Activated CD8-positive, alpha-beta memory T cell treated with anti-CD3 and anti-CD28 coated beads, Interleukin-2, amount 10 ng/mL, durations not matched to agents 7 days and 5 days (primary cell): ENCODE measurements at regions not wholly inside any gene's neighbourhood (a gene's known extent, or its start where the extent isn't known, plus 50 kb on each side); places are given as distances from the start of the nearest gene placed in this dataset.

ENCODE experiments used
- ATAC-seq: fragments of 150-1000 bp; cut with Tn5 transposase; one replicate; pipeline ENCODE4 v1.10.0; 2021; ENCODE audit warnings: moderate library complexity
- CTCF ChIA-PET: fragments of 350-600 bp; sonication (Branson Sonifier 250); formaldehyde crosslinking; loops from one replicate; lab custom pipeline; 2021; ENCODE audit warnings: antibody characterized with exemption; lab: Charles Lee
- DNase-seq: peaks from one replicate; pipeline ENCODE4 v3.0.0-alpha.2; 2020
- H3K27ac Mint-ChIP-seq: one replicate; pipeline ENCODE4 v1.8.0; 2021; ENCODE audit warnings: mild to moderate bottlenecking, mixed read lengths
- H3K27me3 Mint-ChIP-seq: one replicate; pipeline ENCODE4 v1.8.0; 2021; ENCODE audit warnings: mixed read lengths
- H3K36me3 Mint-ChIP-seq: one replicate; pipeline ENCODE4 v1.8.0; 2021; ENCODE audit warnings: mild to moderate bottlenecking, mixed read lengths
- H3K4me1 Mint-ChIP-seq: one replicate; pipeline ENCODE4 v1.8.0; 2021; ENCODE audit warnings: mixed read lengths
- H3K4me3 Mint-ChIP-seq: one replicate; pipeline ENCODE4 v1.8.0; 2021; ENCODE audit warnings: mild to moderate bottlenecking, moderate library complexity, mixed read lengths
- H3K9me3 Mint-ChIP-seq: one replicate; pipeline ENCODE4 v1.8.0; 2022; ENCODE audit warnings: low read depth, mixed read lengths

GRCh38 chr3:159131376-159131775 lies 329.5 kb downstream of the MFSD1 start:
- ATAC-seq (no peak), DNase-seq (no peak)
- Mint-ChIP-seq H3K27me3 (no peaks in the 10 kb centered on the region), H3K4me3 (no peak overlapping the region), H3K9me3 (no peaks in the 10 kb centered on the region), H3K36me3 (no peaks in the 10 kb centered on the region), H3K4me1 (no peaks in the 10 kb centered on the region), H3K27ac (no peak overlapping the region)
- CTCF ChIA-PET: no interaction called here

- ATAC-seq: no peak
Observed at GRCh38 chr3:159137949-159138348, 336.1 kb downstream of the MFSD1 start.

GRCh38 chr3:159139326-159139725 lies 337.5 kb downstream of the MFSD1 start:
- Mint-ChIP-seq H3K27ac (no peak overlapping the region), H3K27me3 (no peaks in the 10 kb centered on the region), H3K4me1 (no peaks in the 10 kb centered on the region), H3K9me3 (no peaks in the 10 kb centered on the region), H3K4me3 (no peak overlapping the region), H3K36me3 (no peaks in the 10 kb centered on the region)
- CTCF ChIA-PET: no interaction called here
- DNase-seq: no peak
- ATAC-seq: no peak

More at GRCh38 chr3:159137949-159138348, 336.1 kb downstream of the MFSD1 start:
- Mint-ChIP-seq H3K27me3 (no peaks in the 10 kb centered on the region), H3K4me3 (no peak overlapping the region), H3K36me3 (no peaks in the 10 kb centered on the region), H3K27ac (no peak overlapping the region), H3K9me3 (no peaks in the 10 kb centered on the region), H3K4me1 (no peaks in the 10 kb centered on the region)
- no peak for DNase-seq
- CTCF ChIA-PET: interaction anchor here (1.3 kb wide), 1 partner anchor 122 kb away, joined by 3 read pairs; no protein-coding TSS in a partner anchor

- Mint-ChIP-seq H3K4me3 (no peak overlapping the region), H3K9me3 (no peaks in the 10 kb centered on the region), H3K27me3 (no peaks in the 10 kb centered on the region), H3K27ac (no peak overlapping the region), H3K36me3 (no peaks in the 10 kb centered on the region), H3K4me1 (no peaks in the 10 kb centered on the region)
- DNase-seq (no peak), ATAC-seq (no peak)
- CTCF ChIA-PET: no interaction called here
Observed at GRCh38 chr3:159144472-159144871, 342.6 kb downstream of the MFSD1 start.

GRCh38 chr3:159144891-159145290 lies 343.0 kb downstream of the MFSD1 start:
- DNase-seq (no peak), ATAC-seq (no peak)
- Mint-ChIP-seq H3K27me3 (no peaks in the 10 kb centered on the region), H3K4me1 (no peaks in the 10 kb centered on the region), H3K36me3 (no peaks in the 10 kb centered on the region), H3K4me3 (no peak overlapping the region), H3K27ac (no peak overlapping the region), H3K9me3 (no peaks in the 10 kb centered on the region)
- CTCF ChIA-PET: no interaction called here

GRCh38 chr3:159146392-159146791 lies 344.5 kb downstream of the MFSD1 start:
- Mint-ChIP-seq H3K27ac (no peak overlapping the region), H3K36me3 (no peaks in the 10 kb centered on the region), H3K9me3 (no peaks in the 10 kb centered on the region), H3K4me3 (no peak overlapping the region), H3K27me3 (no peaks in the 10 kb centered on the region), H3K4me1 (no peaks in the 10 kb centered on the region)
- CTCF ChIA-PET: no interaction called here
- DNase-seq (no peak), ATAC-seq (no peak)

GRCh38 chr3:159146856-159147435 lies 345.1 kb downstream of the MFSD1 start:
- H3K36me3 Mint-ChIP-seq: no peaks in the 10 kb centered on the region
- H3K4me1 Mint-ChIP-seq: no peaks in the 10 kb centered on the region
- no peaks in the 10 kb centered on the region for H3K27me3 Mint-ChIP-seq
- no peak for ATAC-seq
- no peaks in the 10 kb centered on the region for H3K9me3 Mint-ChIP-seq
- H3K4me3 Mint-ChIP-seq: no peak overlapping the region
- no peak for DNase-seq
- no peak overlapping the region for H3K27ac Mint-ChIP-seq
- CTCF ChIA-PET: no interaction called here

- ATAC-seq (no peak), DNase-seq (no peak)
- no peak overlapping the region for H3K4me3 Mint-ChIP-seq
- no peaks in the 10 kb centered on the region for H3K27me3 Mint-ChIP-seq
- no peaks in the 10 kb centered on the region for H3K36me3 Mint-ChIP-seq
- CTCF ChIA-PET: no interaction called here
- H3K9me3 Mint-ChIP-seq: no peaks in the 10 kb centered on the region
- H3K4me1 Mint-ChIP-seq: no peaks in the 10 kb centered on the region
- H3K27ac Mint-ChIP-seq: no peak overlapping the region
Observed at GRCh38 chr3:159147813-159148212, 346.0 kb downstream of the MFSD1 start.

GRCh38 chr3:159148466-159148865 lies 346.6 kb downstream of the MFSD1 start:
- CTCF ChIA-PET: no interaction called here
- H3K4me3 Mint-ChIP-seq: no peak overlapping the region
- H3K27me3 Mint-ChIP-seq: no peaks in the 10 kb centered on the region
- no peaks in the 10 kb centered on the region for H3K36me3 Mint-ChIP-seq
- H3K27ac Mint-ChIP-seq: no peak overlapping the region
- no peak for DNase-seq
- H3K9me3 Mint-ChIP-seq: no peaks in the 10 kb centered on the region
- ATAC-seq: no peak
- H3K4me1 Mint-ChIP-seq: no peaks in the 10 kb centered on the region

- H3K4me3 Mint-ChIP-seq: no peak overlapping the region
- no peaks in the 10 kb centered on the region for H3K9me3 Mint-ChIP-seq
- DNase-seq (no peak), ATAC-seq (no peak)
- no peaks in the 10 kb centered on the region for H3K27me3 Mint-ChIP-seq
- no peaks in the 10 kb centered on the region for H3K4me1 Mint-ChIP-seq
- no peak overlapping the region for H3K27ac Mint-ChIP-seq
- CTCF ChIA-PET: no interaction called here
- no peaks in the 10 kb centered on the region for H3K36me3 Mint-ChIP-seq
Observed at GRCh38 chr3:159149131-159149530, 347.3 kb downstream of the MFSD1 start.

GRCh38 chr3:159149633-159150032 lies 347.8 kb downstream of the MFSD1 start:
- ATAC-seq (no peak), DNase-seq (no peak)
- Mint-ChIP-seq H3K9me3 (no peaks in the 10 kb centered on the region), H3K27me3 (no peaks in the 10 kb centered on the region), H3K4me3 (no peak overlapping the region), H3K27ac (no peak overlapping the region), H3K36me3 (no peaks in the 10 kb centered on the region), H3K4me1 (no peaks in the 10 kb centered on the region)
- CTCF ChIA-PET: no interaction called here

GRCh38 chr3:159150180-159150579 lies 348.3 kb downstream of the MFSD1 start:
- CTCF ChIA-PET: no interaction called here
- H3K9me3 Mint-ChIP-seq: no peaks in the 10 kb centered on the region

GRCh38 chr3:159151130-159151529 lies 349.3 kb downstream of the MFSD1 start:
- no peak for DNase-seq
- ATAC-seq: no peak
- no peak overlapping the region for H3K4me3 Mint-ChIP-seq
- no peaks in the 10 kb centered on the region for H3K27me3 Mint-ChIP-seq
- H3K36me3 Mint-ChIP-seq: no peaks in the 10 kb centered on the region
- H3K9me3 Mint-ChIP-seq: no peaks in the 10 kb centered on the region
- no peaks in the 10 kb centered on the region for H3K4me1 Mint-ChIP-seq
- no peak overlapping the region for H3K27ac Mint-ChIP-seq
- CTCF ChIA-PET: no interaction called here

More at GRCh38 chr3:159150180-159150579, 348.3 kb downstream of the MFSD1 start:
- Mint-ChIP-seq H3K36me3 (no peaks in the 10 kb centered on the region), H3K27ac (no peak overlapping the region), H3K4me1 (no peaks in the 10 kb centered on the region), H3K4me3 (no peak overlapping the region), H3K27me3 (no peaks in the 10 kb centered on the region)
- no peak for DNase-seq
- ATAC-seq: no peak

- DNase-seq (no peak), ATAC-seq (no peak)
- no peak overlapping the region for H3K27ac Mint-ChIP-seq
- CTCF ChIA-PET: no interaction called here
- no peaks in the 10 kb centered on the region for H3K4me1 Mint-ChIP-seq
- H3K36me3 Mint-ChIP-seq: no peaks in the 10 kb centered on the region
- no peaks in the 10 kb centered on the region for H3K9me3 Mint-ChIP-seq
- no peaks in the 10 kb centered on the region for H3K27me3 Mint-ChIP-seq
- no peak overlapping the region for H3K4me3 Mint-ChIP-seq
Observed at GRCh38 chr3:159157275-159157674, 355.4 kb downstream of the MFSD1 start.

GRCh38 chr3:159158213-159158612 lies 356.4 kb downstream of the MFSD1 start:
- no peak for ATAC-seq
- Mint-ChIP-seq H3K4me3 (no peak overlapping the region), H3K27ac (no peak overlapping the region), H3K27me3 (no peaks in the 10 kb centered on the region), H3K9me3 (no peaks in the 10 kb centered on the region), H3K4me1 (no peaks in the 10 kb centered on the region), H3K36me3 (no peaks in the 10 kb centered on the region)
- CTCF ChIA-PET: no interaction called here
- DNase-seq: no peak
